Mucosa of descending colon (tissue), 3 donors: ENCODE measurements at regions not wholly inside any gene's neighbourhood (a gene's known extent, or its start where the extent isn't known, plus 50 kb on each side); places are given as distances from the start of the nearest gene placed in this dataset.
A peak's percentile ranks its signal among the peaks of the same experiment; 100 is the strongest.

Experiments
- ATAC-seq: fragments of 200-7000 bp; cut with Tn5 transposase; one replicate; pipeline ENCODE4 v1.9.1; 2020; ENCODE audit warnings: mild to moderate bottlenecking, moderate library complexity
- DNase-seq, 3 donors: peaks; one replicate each; pipeline ENCODE4 v3.0.0-alpha.2; 2020
- H3K36me3 ChIP-seq: fragments of 200-600 bp; one replicate; pipeline ENCODE4 v1.8.0; 2021; ENCODE audit warnings: low read depth, mild to moderate bottlenecking
- H3K4me1 ChIP-seq: fragments of 200-600 bp; one replicate; pipeline ENCODE4 v1.8.0; 2021; ENCODE audit warnings: low read depth, mild to moderate bottlenecking
- H3K4me3 ChIP-seq: fragments of 200-600 bp; one replicate; pipeline ENCODE4 v1.8.0; 2021; ENCODE audit warnings: mild to moderate bottlenecking
- H3K9me3 ChIP-seq: fragments of 200-600 bp; one replicate; pipeline ENCODE4 v1.8.0; 2021; ENCODE audit warnings: mild to moderate bottlenecking
- intact Hi-C, 2 donors: fragments of 100-400 bp; cut with DNase I in 1 of 2; cut with micrococcal nuclease in 1 of 2; formaldehyde crosslinking; loops; one replicate each; pipeline versions ENCODE4 v1.11.0 to v1.11.1; 2022; cut with DNase I, micrococcal nuclease
- TF ChIP-seq, protein P1 (sequence below): fragments of 200-600 bp; IDR thresholded peaks from one replicate; pipeline ENCODE4 v1.8.0; 2022; ENCODE audit warnings: antibody characterized with exemption, mild to moderate bottlenecking
- donor health status: DM: no; HTN: no; CAD: no; lungs with moderate emphysema.
- donor health status: DM: no; HTN: no; CAD: no.
- donor health status: DM: no; HTN: yes; CAD: no.

DNA sequence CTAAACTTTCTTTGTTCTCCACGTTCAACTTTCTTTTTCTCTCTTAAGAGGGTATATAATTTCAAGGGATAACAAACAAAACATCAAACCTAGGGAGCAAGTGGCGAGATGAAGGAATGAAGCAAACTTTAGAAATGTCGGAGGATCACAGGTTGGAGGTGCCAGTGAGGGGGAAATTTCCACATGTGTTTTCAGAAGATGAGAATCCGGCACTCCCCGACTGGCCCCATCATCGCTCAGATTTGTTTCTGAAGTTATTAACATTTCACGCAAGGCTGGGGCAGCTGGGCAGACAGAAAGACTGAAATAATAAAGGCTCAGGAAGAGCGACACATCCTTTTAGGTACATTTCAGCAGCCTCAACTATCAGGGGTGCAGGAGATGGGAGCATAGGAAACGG is 134.9 kb downstream of the SMIM20 start:
- TF ChIP-seq, protein P1, sequence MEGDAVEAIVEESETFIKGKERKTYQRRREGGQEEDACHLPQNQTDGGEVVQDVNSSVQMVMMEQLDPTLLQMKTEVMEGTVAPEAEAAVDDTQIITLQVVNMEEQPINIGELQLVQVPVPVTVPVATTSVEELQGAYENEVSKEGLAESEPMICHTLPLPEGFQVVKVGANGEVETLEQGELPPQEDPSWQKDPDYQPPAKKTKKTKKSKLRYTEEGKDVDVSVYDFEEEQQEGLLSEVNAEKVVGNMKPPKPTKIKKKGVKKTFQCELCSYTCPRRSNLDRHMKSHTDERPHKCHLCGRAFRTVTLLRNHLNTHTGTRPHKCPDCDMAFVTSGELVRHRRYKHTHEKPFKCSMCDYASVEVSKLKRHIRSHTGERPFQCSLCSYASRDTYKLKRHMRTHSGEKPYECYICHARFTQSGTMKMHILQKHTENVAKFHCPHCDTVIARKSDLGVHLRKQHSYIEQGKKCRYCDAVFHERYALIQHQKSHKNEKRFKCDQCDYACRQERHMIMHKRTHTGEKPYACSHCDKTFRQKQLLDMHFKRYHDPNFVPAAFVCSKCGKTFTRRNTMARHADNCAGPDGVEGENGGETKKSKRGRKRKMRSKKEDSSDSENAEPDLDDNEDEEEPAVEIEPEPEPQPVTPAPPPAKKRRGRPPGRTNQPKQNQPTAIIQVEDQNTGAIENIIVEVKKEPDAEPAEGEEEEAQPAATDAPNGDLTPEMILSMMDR, result no peak
- intact Hi-C loops, result no loop called here
- H3K4me1 ChIP-seq, result no peaks in the 10 kb centered on the region
- no peak for ATAC-seq
- no peak for DNase-seq
- no peaks in the 10 kb centered on the region for H3K9me3 ChIP-seq
- H3K4me3 ChIP-seq, result no peak overlapping the region
- H3K36me3 ChIP-seq, result no peaks in the 10 kb centered on the region

DNA sequence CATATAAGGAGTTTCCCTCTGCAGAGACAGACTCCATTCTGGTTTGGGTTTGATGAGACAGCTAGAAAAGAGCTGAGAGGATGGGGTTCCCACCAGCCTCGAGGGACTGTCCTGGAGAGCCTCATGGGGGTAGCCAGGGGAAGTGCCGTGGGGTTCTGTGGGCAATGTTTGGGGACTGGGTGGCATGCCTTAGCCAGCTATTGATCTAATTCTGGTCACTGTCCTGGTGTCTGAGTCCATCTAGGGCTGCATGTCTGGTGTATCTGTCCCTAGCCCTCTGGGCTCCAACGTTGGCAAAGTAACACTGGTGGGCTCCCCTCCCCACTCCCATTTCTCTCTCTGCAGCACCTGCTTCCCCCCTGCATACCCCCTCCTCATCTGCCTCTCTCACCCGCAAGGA is 135.4 kb downstream of the SMIM20 start:
- TF ChIP-seq, protein P1, result no peak

DNA sequence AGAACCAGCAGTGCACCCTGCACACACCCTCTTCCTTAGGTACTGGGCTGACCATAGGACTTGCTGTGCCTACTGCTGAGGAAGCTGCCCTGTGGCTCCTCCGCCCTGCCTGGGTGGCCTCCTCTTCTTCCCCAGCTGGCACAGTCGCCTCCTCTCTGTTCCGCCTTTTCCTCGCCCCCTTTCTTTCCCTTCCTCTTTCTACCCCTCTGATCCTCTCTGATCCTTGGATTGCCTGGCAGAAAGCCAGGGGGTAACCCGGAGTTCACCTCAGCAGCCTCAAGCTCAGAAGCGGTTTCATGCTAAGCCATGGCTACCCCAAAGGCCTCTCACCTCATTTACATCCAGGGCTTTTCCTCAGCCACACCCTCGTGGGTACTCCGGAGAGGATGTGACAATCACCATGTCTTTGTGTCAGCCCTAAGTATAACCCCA is 136.2 kb downstream of the SMIM20 start:
- ATAC-seq, result peak; percentile 18
- DNase-seq, result peak in 1 of 3 donors; percentile 23
- Histone ChIP-seq H3K9me3 (no peaks in the 10 kb centered on the region), H3K36me3 (no peaks in the 10 kb centered on the region), H3K4me1 (no peaks in the 10 kb centered on the region), H3K4me3 (no peak overlapping the region)
- intact Hi-C loops, result no loop called here
- TF ChIP-seq, protein P1, result no peak

More for the DNA sequence above, 135.4 kb downstream of the SMIM20 start:
- intact Hi-C loops, result no loop called here
- no peaks in the 10 kb centered on the region for H3K36me3 ChIP-seq
- no peak for ATAC-seq
- H3K4me3 ChIP-seq, result no peak overlapping the region
- no peak for DNase-seq
- no peaks in the 10 kb centered on the region for H3K4me1 ChIP-seq
- no peaks in the 10 kb centered on the region for H3K9me3 ChIP-seq

DNA sequence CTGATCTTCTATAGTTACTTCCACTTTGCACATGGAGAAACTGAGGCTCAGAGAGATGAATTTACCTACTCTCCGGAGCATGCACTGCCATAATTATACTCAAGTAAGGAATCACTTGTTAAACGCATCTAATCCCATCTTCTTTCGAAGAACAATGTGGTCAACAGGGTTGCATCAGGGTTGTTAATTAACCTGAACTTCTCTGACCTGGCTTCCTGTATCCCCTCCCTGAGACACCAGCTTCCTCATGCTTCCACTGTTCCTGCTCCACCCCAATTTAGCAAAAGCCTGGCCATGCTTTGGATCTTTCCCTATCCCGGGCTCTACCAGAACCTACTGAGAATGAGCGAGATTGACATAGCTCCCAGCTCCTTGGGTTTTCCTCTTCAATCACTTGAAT is 136.7 kb downstream of the SMIM20 start:
- intact Hi-C loops, result no loop called here
- TF ChIP-seq, protein P1, result no peak
- H3K4me3 ChIP-seq, result no peak overlapping the region
- no peaks in the 10 kb centered on the region for H3K36me3 ChIP-seq
- no peak for DNase-seq
- ATAC-seq, result peak; percentile 38
- H3K4me1 ChIP-seq, result no peaks in the 10 kb centered on the region
- no peaks in the 10 kb centered on the region for H3K9me3 ChIP-seq

DNA sequence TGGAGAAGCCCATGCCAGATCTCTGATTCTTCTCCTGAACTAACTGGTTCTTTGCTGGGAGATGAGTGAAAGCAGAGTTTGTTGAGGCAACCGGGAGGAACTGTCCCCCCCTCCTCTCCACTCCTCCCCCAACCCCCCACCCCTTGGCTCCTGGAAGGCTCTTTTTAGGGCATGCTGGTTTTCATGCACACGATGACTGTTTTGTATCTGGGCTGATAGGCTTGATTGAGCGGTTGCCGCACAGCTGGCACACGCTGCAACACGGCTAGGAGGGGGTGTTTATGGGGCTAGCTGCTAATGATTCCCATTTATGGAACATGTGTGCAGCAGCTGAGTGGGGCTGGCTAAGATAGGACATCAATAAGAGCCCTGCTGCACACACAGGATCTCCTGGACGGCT is 137.2 kb downstream of the SMIM20 start:
- H3K9me3 ChIP-seq, result no peaks in the 10 kb centered on the region
- DNase-seq (no peak), ATAC-seq (no peak)
- intact Hi-C loops, result no loop called here
- H3K36me3 ChIP-seq, result no peaks in the 10 kb centered on the region
- TF ChIP-seq, protein P1, result no peak
- H3K4me3 ChIP-seq, result no peak overlapping the region
- no peaks in the 10 kb centered on the region for H3K4me1 ChIP-seq
